Upper lobe of right lung (tissue), 1 donor: ENCODE measurements at regions not wholly inside any gene's neighbourhood (a gene's known extent, or its start where the extent isn't known, plus 50 kb on each side); places are given as distances from the start of the nearest gene placed in this dataset.
"Not testable (repeated sequence)": the region's sequence is repeated elsewhere in the genome, so short reads cannot be mapped to it uniquely, and the experiment has no call there.

Experiments used
- ATAC-seq: fragments of 200-7000 bp; cut with Tn5 transposase; one replicate; pipeline ENCODE4 v1.9.1; 2020; ENCODE audit warnings: mild to moderate bottlenecking, moderate library complexity
- DNase-seq: peaks from one replicate; pipeline ENCODE4 v3.0.0-alpha.2; 2020
- H3K27ac ChIP-seq: fragments of 200-600 bp; one replicate; pipeline ENCODE4 v1.8.0; 2022
- H3K27me3 ChIP-seq: fragments of 200-600 bp; one replicate; pipeline ENCODE4 v1.8.0; 2022; ENCODE audit warnings: mild to moderate bottlenecking
- H3K36me3 ChIP-seq: fragments of 200-600 bp; one replicate; pipeline ENCODE4 v1.8.0; 2022
- H3K4me1 ChIP-seq: fragments of 200-600 bp; one replicate; pipeline ENCODE4 v1.8.0; 2022
- H3K4me3 ChIP-seq: fragments of 200-600 bp; one replicate; pipeline ENCODE4 v1.8.0; 2022; ENCODE audit warnings: mild to moderate bottlenecking
- H3K9me3 ChIP-seq: fragments of 200-600 bp; one replicate; pipeline ENCODE4 v1.8.0; 2022
- CTCF ChIP-seq: fragments of 200-600 bp; IDR thresholded peaks from one replicate; pipeline ENCODE4 v1.8.0; 2022; ENCODE audit warnings: antibody characterized with exemption
- intact Hi-C: fragments of 100-400 bp; cut with DNase I; formaldehyde crosslinking; loops from one replicate; pipeline ENCODE4 v1.11.0; 2022
- donor health status: DM: no; HTN: yes; CAD: no; lungs with severe emphysema.

GRCh38 chr10:131834152-131834810 lies 66.5 kb upstream of the PPP2R2D start:
- DNase-seq, result peak; percentile 44
- Histone ChIP-seq H3K4me3 (no peak overlapping the region), H3K27me3 (no peaks in the 10 kb centered on the region), H3K9me3 (no peaks in the 10 kb centered on the region), H3K36me3 (no peaks in the 10 kb centered on the region), H3K4me1 (no peaks in the 10 kb centered on the region), H3K27ac (no peak overlapping the region)
- no peak for ATAC-seq
- intact Hi-C loops, result no loop called here
- TF ChIP-seq CTCF, result no peak

GRCh38 chr10:131838966-131839742 lies 61.7 kb upstream of the PPP2R2D start:
- Histone ChIP-seq H3K4me1 (no peaks in the 10 kb centered on the region), H3K36me3 (no peaks in the 10 kb centered on the region), H3K4me3 (no peak overlapping the region), H3K27ac (no peak overlapping the region), H3K27me3 (no peaks in the 10 kb centered on the region), H3K9me3 (no peaks in the 10 kb centered on the region)
- no peak for TF ChIP-seq CTCF
- intact Hi-C loops, result no loop called here
- peak; percentile 51 for DNase-seq
- no peak for ATAC-seq

DNA sequence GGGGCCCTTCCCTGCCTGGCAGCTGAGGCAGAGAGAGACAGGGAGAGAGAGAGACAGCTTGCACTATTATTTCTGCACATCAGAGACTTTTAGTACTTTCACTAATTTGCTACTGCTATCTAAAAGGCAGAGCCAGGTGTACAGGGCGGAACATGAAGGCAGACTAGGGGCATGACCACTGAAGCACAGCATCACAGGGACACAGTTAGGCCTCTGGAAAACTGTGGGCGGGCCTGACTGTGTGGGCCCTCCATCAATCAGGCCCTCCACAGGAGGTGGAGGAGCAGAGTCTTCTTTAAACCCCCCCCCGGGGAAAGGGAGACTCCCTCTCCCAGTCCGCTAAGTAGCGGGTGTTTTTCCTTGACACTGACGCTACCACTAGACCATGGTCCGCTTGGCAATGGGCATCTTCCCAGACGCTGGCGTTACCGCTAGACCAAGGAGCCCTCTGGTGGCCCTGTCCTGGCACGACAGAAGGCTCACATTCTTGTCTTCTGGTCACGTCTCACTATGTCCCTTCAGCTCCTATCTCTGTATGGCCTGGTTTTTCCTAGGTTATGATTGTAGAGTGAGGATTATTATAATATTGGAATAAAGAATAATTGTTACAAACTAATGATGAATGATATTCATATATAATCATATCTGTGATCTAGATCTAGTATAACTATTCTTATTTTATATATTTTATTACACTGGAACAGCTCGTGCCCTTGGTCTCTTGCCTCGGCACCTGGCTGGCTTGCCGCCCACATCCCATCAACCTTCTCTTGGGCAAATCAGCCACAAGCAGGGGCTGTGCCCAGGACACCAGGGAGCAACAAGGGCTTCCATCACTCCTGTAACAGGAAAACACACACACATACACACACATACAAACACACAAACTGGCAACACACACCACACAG lies 60.7 kb upstream of the PPP2R2D start:
- H3K36me3 ChIP-seq, H3K9me3 ChIP-seq, intact Hi-C loops, H3K27ac ChIP-seq, H3K27me3 ChIP-seq, ATAC-seq, H3K4me3 ChIP-seq, H3K4me1 ChIP-seq: not testable (repeated sequence)
- DNase-seq, result peak; percentile 45

DNA sequence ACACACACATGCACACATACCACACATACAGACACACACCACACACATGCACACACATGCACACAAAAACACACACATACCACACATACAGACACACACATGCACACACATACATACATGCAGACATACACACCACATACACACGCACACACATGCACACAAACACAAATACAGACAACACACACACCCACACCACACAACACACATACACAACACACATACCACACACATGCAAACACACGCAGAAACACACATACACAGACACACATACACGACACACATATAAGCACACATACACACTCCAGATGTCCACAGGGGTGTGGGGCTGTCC lies 60.1 kb upstream of the PPP2R2D start:
- Histone ChIP-seq H3K4me3 (no peak overlapping the region), H3K9me3 (no peaks in the 10 kb centered on the region), H3K4me1 (no peaks in the 10 kb centered on the region), H3K36me3 (no peaks in the 10 kb centered on the region), H3K27ac (no peak overlapping the region), H3K27me3 (no peaks in the 10 kb centered on the region)
- intact Hi-C loops, result no loop called here
- ATAC-seq, result no peak
- TF ChIP-seq CTCF, result no peak
- no peak for DNase-seq

DNA sequence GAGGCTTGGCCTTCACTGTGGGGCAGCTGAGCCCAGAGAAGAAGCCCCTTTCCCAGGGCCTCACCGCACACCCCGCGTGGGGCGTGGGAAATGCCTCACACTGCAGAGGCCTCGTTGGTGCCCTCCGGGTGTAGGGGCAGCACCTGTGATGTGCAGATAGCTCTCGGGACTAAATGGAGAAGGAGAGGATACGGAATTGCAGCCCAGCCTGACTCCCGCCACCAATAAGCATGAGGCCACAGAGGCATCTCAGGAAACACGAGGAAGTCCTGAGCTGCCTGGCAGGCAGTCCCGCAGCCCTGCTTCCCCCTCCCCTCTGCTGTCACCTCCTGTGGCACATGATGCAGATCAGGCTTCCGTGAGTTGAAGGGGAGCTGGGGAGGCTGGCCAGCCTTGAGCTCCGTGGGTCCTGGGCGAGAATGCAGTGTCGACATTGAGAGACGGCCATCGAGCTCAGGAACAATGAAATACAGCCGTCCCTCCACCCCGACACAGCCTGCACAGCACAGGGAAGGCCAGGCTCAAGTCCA lies 59.6 kb upstream of the PPP2R2D start:
- Histone ChIP-seq H3K4me3 (no peak overlapping the region), H3K27me3 (no peaks in the 10 kb centered on the region), H3K9me3 (no peaks in the 10 kb centered on the region), H3K36me3 (no peaks in the 10 kb centered on the region), H3K27ac (no peak overlapping the region), H3K4me1 (no peaks in the 10 kb centered on the region)
- intact Hi-C loops, result no loop called here
- no peak for ATAC-seq
- TF ChIP-seq CTCF, result no peak
- peak; percentile 60 for DNase-seq
